ENCODE measurements at regions not wholly inside any gene's neighbourhood (a gene's known extent, or its start where the extent isn't known, plus 50 kb on each side); places are given as distances from the start of the nearest gene placed in this dataset.

DNA sequence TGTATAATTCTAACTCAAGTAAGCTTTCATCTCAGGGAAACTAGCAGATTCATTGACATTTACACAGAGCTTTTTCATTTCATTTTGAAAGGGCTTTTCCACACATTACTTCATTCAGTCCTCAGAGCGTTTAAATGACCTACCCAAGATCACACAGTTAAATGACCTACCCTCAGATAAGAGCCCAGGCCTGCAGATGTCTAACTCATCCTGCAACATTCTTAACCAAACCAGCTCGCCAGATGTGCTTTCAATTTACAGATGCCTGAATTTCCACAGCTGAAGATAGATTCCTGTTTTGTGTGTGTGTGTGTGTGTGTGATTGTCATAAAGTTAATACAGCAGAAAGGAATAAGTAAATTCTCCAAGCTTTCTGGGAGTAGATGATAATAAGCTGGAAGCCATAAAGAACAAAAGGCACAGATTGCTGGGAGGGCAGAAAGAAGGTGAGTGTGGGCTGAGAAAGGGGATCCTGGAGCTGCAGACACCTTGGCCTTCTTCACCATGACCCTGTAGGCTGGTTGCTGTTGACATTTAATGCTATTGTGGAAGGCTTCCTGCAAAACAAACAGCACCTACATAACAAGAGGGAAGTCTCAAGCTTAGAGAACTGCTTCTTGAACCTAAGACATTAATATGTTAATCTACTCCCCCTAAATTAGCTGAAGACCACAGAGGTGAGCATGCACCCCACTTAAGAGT is 489.7 kb upstream of the CELF2 start:
- 9% methylated on average over 2 of the region's 2 CpGs for WGBS (ENCODE audit: missing lambda C conversion rate)
- no peaks in the 10 kb centered on the region for H3K9me3 ChIP-seq
- TF ChIP-seq FOSB (CRISPR knock-in tag; IDR thresholded peaks at IDR 0.05) (no peak), FOXS1 (CRISPR knock-in tag; IDR thresholded peaks at IDR 0.05) (no peak), FOSL2 (IDR thresholded peaks at IDR 0.05) (no peak), FOSL2 (CRISPR knock-in tag; IDR thresholded peaks at IDR 0.05) (no peak), POLR2AphosphoS2 (conservative IDR thresholded peaks at IDR 0.05; ENCODE audit: low read length) (no peak), CBX2 (IDR thresholded peaks at IDR 0.05; ENCODE audit: borderline replicate concordance, low read depth) (no peak), RAD21 (conservative IDR thresholded peaks at IDR 0.05 in 1 of 2, IDR thresholded peaks at IDR 0.05 in 1 of 2) (no peak), SREBF2 (IDR thresholded peaks at IDR 0.05) (no peak), ESRRA (IDR thresholded peaks at IDR 0.05; ENCODE audit: borderline replicate concordance, low read length) (no peak), ZC3H11A (IDR thresholded peaks at IDR 0.05) (no peak), RFX5 (IDR thresholded peaks at IDR 0.05) (no peak), JUNB (IDR thresholded peaks at IDR 0.05) (no peak), ZNF302 (CRISPR knock-in tag; IDR thresholded peaks at IDR 0.05) (no peak), HES2 (IDR thresholded peaks at IDR 0.05) (no peak), KDM1A (IDR thresholded peaks at IDR 0.05; ENCODE audit: low read depth) (no peak), MAZ (IDR thresholded peaks at IDR 0.05; ENCODE audit: borderline replicate concordance, low read depth, low read length) (no peak)
- TF ChIP-seq, protein P1, sequence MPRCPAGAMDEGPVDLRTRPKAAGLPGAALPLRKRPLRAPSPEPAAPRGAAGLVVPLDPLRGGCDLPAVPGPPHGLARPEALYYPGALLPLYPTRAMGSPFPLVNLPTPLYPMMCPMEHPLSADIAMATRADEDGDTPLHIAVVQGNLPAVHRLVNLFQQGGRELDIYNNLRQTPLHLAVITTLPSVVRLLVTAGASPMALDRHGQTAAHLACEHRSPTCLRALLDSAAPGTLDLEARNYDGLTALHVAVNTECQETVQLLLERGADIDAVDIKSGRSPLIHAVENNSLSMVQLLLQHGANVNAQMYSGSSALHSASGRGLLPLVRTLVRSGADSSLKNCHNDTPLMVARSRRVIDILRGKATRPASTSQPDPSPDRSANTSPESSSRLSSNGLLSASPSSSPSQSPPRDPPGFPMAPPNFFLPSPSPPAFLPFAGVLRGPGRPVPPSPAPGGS (IDR thresholded peaks at IDR 0.05) = no peak
- TF ChIP-seq, protein P2, sequence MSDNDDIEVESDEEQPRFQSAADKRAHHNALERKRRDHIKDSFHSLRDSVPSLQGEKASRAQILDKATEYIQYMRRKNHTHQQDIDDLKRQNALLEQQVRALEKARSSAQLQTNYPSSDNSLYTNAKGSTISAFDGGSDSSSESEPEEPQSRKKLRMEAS (IDR thresholded peaks at IDR 0.05) = no peak
- TF ChIP-seq, protein P3, sequence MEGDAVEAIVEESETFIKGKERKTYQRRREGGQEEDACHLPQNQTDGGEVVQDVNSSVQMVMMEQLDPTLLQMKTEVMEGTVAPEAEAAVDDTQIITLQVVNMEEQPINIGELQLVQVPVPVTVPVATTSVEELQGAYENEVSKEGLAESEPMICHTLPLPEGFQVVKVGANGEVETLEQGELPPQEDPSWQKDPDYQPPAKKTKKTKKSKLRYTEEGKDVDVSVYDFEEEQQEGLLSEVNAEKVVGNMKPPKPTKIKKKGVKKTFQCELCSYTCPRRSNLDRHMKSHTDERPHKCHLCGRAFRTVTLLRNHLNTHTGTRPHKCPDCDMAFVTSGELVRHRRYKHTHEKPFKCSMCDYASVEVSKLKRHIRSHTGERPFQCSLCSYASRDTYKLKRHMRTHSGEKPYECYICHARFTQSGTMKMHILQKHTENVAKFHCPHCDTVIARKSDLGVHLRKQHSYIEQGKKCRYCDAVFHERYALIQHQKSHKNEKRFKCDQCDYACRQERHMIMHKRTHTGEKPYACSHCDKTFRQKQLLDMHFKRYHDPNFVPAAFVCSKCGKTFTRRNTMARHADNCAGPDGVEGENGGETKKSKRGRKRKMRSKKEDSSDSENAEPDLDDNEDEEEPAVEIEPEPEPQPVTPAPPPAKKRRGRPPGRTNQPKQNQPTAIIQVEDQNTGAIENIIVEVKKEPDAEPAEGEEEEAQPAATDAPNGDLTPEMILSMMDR (IDR thresholded peaks at IDR 0.05) = no peak
- ATAC-seq = no peak
- no peaks in the 10 kb centered on the region for H3K4me1 ChIP-seq
- ChIA-PET POLR2A (no interaction called here), CTCF (no interaction called here)
- FAIRE-seq = no peak
- H3K4me3 ChIP-seq = no peak overlapping the region
- no peak overlapping the region for H3K4me2 ChIP-seq
- H3K27ac ChIP-seq = no peak overlapping the region
- no peak for DNase-seq (ENCODE audit: low read depth in 1 of 2, low spot score in 1 of 2)

- DNase-seq (ENCODE audit: low read depth in 1 of 2, low spot score in 1 of 2) (no peak), ATAC-seq (no peak), FAIRE-seq (no peak)
- Histone ChIP-seq H3K4me1 (no peaks in the 10 kb centered on the region), H3K27ac (no peak overlapping the region), H3K4me2 (no peak overlapping the region), H3K9me3 (no peaks in the 10 kb centered on the region), H3K4me3 (no peak overlapping the region)
- POLR2A ChIA-PET = no interaction called here
- CTCF ChIA-PET = no interaction called here
- WGBS (ENCODE audit: missing lambda C conversion rate) = 38% methylated on average over 3 of the region's 3 CpGs
- TF ChIP-seq POLR2A (IDR thresholded peaks at IDR 0.05; ENCODE audit: low read length) = no peak
- no peak for TF ChIP-seq EP300 (IDR thresholded peaks at IDR 0.05)
- TF ChIP-seq, protein P3 (IDR thresholded peaks at IDR 0.05) = no peak
- TF ChIP-seq, protein P2 (IDR thresholded peaks at IDR 0.05) = no peak
- TF ChIP-seq HOXB13 (CRISPR knock-in tag; IDR thresholded peaks at IDR 0.05; ENCODE audit: low read depth) = no peak
- TF ChIP-seq EHMT2 (IDR thresholded peaks at IDR 0.05; ENCODE audit: low read depth) = no peak
- TF ChIP-seq, protein P4, sequence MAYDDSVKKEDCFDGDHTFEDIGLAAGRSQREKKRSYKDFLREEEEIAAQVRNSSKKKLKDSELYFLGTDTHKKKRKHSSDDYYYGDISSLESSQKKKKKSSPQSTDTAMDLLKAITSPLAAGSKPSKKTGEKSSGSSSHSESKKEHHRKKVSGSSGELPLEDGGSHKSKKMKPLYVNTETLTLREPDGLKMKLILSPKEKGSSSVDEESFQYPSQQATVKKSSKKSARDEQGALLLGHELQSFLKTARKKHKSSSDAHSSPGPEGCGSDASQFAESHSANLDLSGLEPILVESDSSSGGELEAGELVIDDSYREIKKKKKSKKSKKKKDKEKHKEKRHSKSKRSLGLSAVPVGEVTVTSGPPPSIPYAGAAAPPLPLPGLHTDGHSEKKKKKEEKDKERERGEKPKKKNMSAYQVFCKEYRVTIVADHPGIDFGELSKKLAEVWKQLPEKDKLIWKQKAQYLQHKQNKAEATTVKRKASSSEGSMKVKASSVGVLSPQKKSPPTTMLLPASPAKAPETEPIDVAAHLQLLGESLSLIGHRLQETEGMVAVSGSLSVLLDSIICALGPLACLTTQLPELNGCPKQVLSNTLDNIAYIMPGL (CRISPR knock-in tag; IDR thresholded peaks at IDR 0.05; ENCODE audit: borderline replicate concordance) = no peak
- no peak for TF ChIP-seq PBX3 (IDR thresholded peaks at IDR 0.05)
- TF ChIP-seq NFE2L2 (conservative IDR thresholded peaks at IDR 0.05; ENCODE audit: low read length) = no peak
- no peak for TF ChIP-seq KDM1A (IDR thresholded peaks at IDR 0.05; ENCODE audit: low read depth)
- no peak for TF ChIP-seq NR3C1 (IDR thresholded peaks at IDR 0.05)
- no peak for TF ChIP-seq RCOR1 (IDR thresholded peaks at IDR 0.05; ENCODE audit: low read depth, low read length)
- TF ChIP-seq SREBF2 (IDR thresholded peaks at IDR 0.05) = no peak
Measured at GRCh38 chr10:10528563-10528910, 489.1 kb upstream of the CELF2 start.
